Hepatocyte (in vitro differentiated cells): ENCODE measurements at regions not wholly inside any gene's neighbourhood (a gene's known extent, or its start where the extent isn't known, plus 50 kb on each side); places are given as distances from the start of the nearest gene placed in this dataset.

Experiments used
- DNase-seq: peaks from one replicate; pipeline ENCODE4 v3.0.0-alpha.2; 2016; ENCODE audit warnings: low spot score
- H2AFZ ChIP-seq: fragments of 200-600 bp; sonication (generic); 2 replicates; pipeline ENCODE4 v1.6.0; 2016; ENCODE audit warnings: antibody characterized with exemption, mild to moderate bottlenecking
- H3K27ac ChIP-seq: fragments of 200-600 bp; sonication (generic); 2 replicates; pipeline ENCODE4 v1.5.1; 2016; ENCODE audit warnings: mild to moderate bottlenecking
- H3K27me3 ChIP-seq: fragments of 200-600 bp; sonication (generic); 2 replicates; pipeline ENCODE4 v1.6.1; 2016
- H3K36me3 ChIP-seq: fragments of 200-600 bp; sonication (generic); replicated peaks from 2 replicates; pipeline ENCODE4 v1.5.1; 2016; ENCODE audit warnings: low read depth; ENCODE audit not compliant: insufficient read depth
- H3K4me1 ChIP-seq: fragments of 200-600 bp; sonication (generic); 2 replicates; pipeline ENCODE4 v1.5.1; 2016; ENCODE audit warnings: mild to moderate bottlenecking, moderate library complexity; ENCODE audit not compliant: insufficient read depth
- H3K4me2 ChIP-seq: fragments of 200-600 bp; sonication (generic); 2 replicates; pipeline ENCODE4 v1.6.0; 2016
- H3K4me3 ChIP-seq: fragments of 200-600 bp; sonication (generic); 2 replicates; pipeline ENCODE4 v1.5.1; 2016; ENCODE audit warnings: mild to moderate bottlenecking
- H3K79me2 ChIP-seq: fragments of 200-600 bp; sonication (generic); 2 replicates; pipeline ENCODE4 v1.6.0; 2017; ENCODE audit warnings: mild to moderate bottlenecking
- H3K9me2 ChIP-seq: fragments of 200-600 bp; sonication (generic); replicated peaks from 2 replicates; pipeline ENCODE4 v1.6.0; 2017; ENCODE audit warnings: mild to moderate bottlenecking; ENCODE audit not compliant: insufficient read depth
- H3K9me3 ChIP-seq: fragments of 200-600 bp; sonication (generic); 2 replicates; pipeline ENCODE4 v1.5.1; 2016; ENCODE audit warnings: low read depth, mild to moderate bottlenecking
- H4K20me1 ChIP-seq: fragments of 200-600 bp; sonication (generic); 2 replicates; pipeline ENCODE4 v1.6.0; 2016; ENCODE audit warnings: mild to moderate bottlenecking; ENCODE audit not compliant: insufficient read depth, poor library complexity, severe bottlenecking
- EZH2 ChIP-seq: fragments of 200-600 bp; sonication (generic); IDR thresholded peaks from 2 replicates; pipeline ENCODE4 v1.6.1; 2016; ENCODE audit warnings: antibody characterized with exemption, mild to moderate bottlenecking, borderline replicate concordance
- EZH2phosphoT487 ChIP-seq: fragments of 200-600 bp; sonication (generic); IDR thresholded peaks from one replicate; pipeline ENCODE4 v1.6.1; 2018; ENCODE audit warnings: antibody characterized with exemption, mild to moderate bottlenecking, low read depth, moderate library complexity; ENCODE audit not compliant: unreplicated experiment, severe bottlenecking
- WGBS: methylation state at CpG from one replicate; pipeline ENCODE4 v1.1.6; 2016; ENCODE audit warnings: low lambda C conversion rate; ENCODE audit errors: missing lambda C conversion rate; 5-methylcytosine and 5-hydroxymethylcytosine counted together
- TF ChIP-seq, protein P1 (sequence below): fragments of 200-600 bp; sonication (generic); IDR thresholded peaks from 2 replicates; pipeline ENCODE4 v1.5.1; 2016; ENCODE audit warnings: antibody characterized with exemption, mild to moderate bottlenecking; ENCODE audit not compliant: poor library complexity

DNA sequence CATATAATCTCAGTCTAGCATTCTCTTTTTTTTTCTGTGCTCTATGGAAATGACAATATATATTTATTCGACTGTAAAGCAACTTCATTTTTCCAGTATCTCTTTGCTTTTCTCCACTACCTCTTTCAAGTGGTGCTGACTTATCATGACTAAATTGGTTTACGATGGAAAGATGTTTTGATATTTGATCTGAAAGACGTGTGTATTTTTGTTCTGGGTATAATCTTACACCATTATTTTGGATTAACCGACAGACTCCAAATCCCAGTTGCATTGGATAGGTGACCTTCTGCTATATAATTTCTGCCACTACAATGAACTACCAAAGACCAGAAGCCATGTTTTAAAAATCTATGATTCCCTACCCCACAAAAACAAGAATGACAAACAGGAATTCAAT is 380.5 kb upstream of the NFE2L3 start:
- no peak for DNase-seq
- no peaks in the 10 kb centered on the region for H3K27me3 ChIP-seq
- H3K4me2 ChIP-seq = no peak overlapping the region
- no peaks in the 10 kb centered on the region for H3K79me2 ChIP-seq
- H3K9me2 ChIP-seq = no peaks in the 10 kb centered on the region
- H3K36me3 ChIP-seq = no peaks in the 10 kb centered on the region
- WGBS = 72% methylated on average over 4 of the region's 4 CpGs
- H3K4me3 ChIP-seq = no peak overlapping the region
- H3K27ac ChIP-seq = no peak overlapping the region
- H2AFZ ChIP-seq = no peak overlapping the region
- H3K9me3 ChIP-seq = no peaks in the 10 kb centered on the region
- H4K20me1 ChIP-seq = no peaks in the 10 kb centered on the region
- H3K4me1 ChIP-seq = no peaks in the 10 kb centered on the region
- TF ChIP-seq, protein P1, sequence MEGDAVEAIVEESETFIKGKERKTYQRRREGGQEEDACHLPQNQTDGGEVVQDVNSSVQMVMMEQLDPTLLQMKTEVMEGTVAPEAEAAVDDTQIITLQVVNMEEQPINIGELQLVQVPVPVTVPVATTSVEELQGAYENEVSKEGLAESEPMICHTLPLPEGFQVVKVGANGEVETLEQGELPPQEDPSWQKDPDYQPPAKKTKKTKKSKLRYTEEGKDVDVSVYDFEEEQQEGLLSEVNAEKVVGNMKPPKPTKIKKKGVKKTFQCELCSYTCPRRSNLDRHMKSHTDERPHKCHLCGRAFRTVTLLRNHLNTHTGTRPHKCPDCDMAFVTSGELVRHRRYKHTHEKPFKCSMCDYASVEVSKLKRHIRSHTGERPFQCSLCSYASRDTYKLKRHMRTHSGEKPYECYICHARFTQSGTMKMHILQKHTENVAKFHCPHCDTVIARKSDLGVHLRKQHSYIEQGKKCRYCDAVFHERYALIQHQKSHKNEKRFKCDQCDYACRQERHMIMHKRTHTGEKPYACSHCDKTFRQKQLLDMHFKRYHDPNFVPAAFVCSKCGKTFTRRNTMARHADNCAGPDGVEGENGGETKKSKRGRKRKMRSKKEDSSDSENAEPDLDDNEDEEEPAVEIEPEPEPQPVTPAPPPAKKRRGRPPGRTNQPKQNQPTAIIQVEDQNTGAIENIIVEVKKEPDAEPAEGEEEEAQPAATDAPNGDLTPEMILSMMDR = no peak
- TF ChIP-seq EZH2phosphoT487 (no peak), EZH2 (no peak)

DNA sequence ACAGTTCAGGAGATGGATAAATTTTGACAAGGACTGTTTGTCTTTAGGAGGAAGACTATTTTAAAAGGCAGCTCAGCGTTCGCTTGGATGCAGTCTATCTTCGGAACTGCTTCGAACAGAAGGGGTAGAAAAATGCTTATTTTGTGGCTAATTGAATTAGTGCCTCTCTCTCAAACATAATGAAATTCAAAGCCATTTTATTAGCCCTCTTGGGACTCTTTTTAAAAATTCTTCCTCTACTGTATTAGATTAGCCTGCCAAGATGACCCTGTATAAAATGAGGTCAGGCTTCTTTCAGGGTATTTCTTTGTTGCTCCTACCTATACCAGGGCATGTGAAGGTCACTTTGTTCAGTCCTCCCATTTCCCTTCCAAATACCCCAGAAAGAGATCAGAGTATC is 379.2 kb upstream of the NFE2L3 start:
- WGBS = 83% methylated on average over 4 of the region's 4 CpGs
- Histone ChIP-seq H3K4me1 (no peaks in the 10 kb centered on the region), H3K79me2 (no peaks in the 10 kb centered on the region), H4K20me1 (no peaks in the 10 kb centered on the region), H3K9me2 (no peaks in the 10 kb centered on the region), H3K4me2 (no peak overlapping the region), H3K27ac (no peak overlapping the region), H3K4me3 (no peak overlapping the region), H3K36me3 (no peaks in the 10 kb centered on the region), H3K27me3 (no peaks in the 10 kb centered on the region), H3K9me3 (no peaks in the 10 kb centered on the region), H2AFZ (no peak overlapping the region)
- DNase-seq = no peak
- TF ChIP-seq EZH2phosphoT487 (no peak), EZH2 (no peak)
- TF ChIP-seq, protein P1 = no peak

DNA sequence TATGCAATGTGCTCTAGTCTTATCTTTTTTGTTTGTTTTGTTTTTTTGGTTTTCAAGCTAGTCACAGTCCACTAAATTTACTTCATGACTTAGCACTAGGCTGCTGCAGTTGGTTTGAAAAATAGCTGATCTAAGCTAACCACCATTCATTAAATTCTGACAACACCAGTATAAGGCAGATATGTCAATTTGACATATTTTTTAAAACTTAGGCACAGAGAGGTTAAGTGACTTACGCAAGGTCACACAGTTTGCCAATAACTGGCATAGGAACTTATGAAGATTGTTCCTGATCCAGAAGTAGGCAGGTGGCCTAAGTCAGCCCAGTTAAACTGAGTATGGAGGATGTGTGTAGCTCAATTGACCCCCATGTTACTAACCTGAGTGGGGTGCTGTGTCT is 377.3 kb upstream of the NFE2L3 start:
- no peaks in the 10 kb centered on the region for H3K79me2 ChIP-seq
- H3K9me2 ChIP-seq = no peaks in the 10 kb centered on the region
- no peaks in the 10 kb centered on the region for H3K27me3 ChIP-seq
- H2AFZ ChIP-seq = no peak overlapping the region
- TF ChIP-seq EZH2 (no peak), EZH2phosphoT487 (no peak)
- TF ChIP-seq, protein P1 = no peak
- no peak overlapping the region for H3K4me3 ChIP-seq
- no peaks in the 10 kb centered on the region for H3K9me3 ChIP-seq
- no peak overlapping the region for H3K4me2 ChIP-seq
- 100% methylated on average over 1 of the region's 1 CpG for WGBS
- no peak overlapping the region for H3K27ac ChIP-seq
- no peak for DNase-seq
- no peaks in the 10 kb centered on the region for H3K4me1 ChIP-seq
- no peaks in the 10 kb centered on the region for H3K36me3 ChIP-seq
- H4K20me1 ChIP-seq = no peaks in the 10 kb centered on the region

DNA sequence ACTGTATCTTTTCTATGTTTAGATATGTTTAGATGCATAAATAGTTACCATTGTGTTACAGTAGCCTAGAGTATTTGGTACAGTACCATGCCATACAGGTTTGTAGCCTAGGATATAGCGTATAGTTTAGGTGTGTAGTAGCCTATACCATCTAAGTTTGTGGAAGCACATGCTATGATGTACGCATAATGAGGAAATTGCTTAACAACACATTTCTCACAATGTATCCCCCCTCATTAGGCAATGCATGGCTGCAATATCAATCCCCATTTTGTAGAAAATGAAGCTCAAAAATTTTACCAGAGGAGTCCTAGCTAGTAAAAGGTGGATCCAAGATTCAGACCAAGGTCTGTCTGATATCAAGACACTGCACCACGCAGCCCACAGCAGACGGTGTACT is 376.4 kb upstream of the NFE2L3 start:
- WGBS = 96% methylated on average over 4 of the region's 4 CpGs
- Histone ChIP-seq H2AFZ (no peak overlapping the region), H3K79me2 (no peaks in the 10 kb centered on the region), H3K4me1 (no peaks in the 10 kb centered on the region), H3K9me2 (no peaks in the 10 kb centered on the region), H3K36me3 (no peaks in the 10 kb centered on the region), H4K20me1 (no peaks in the 10 kb centered on the region), H3K9me3 (no peaks in the 10 kb centered on the region), H3K4me2 (no peak overlapping the region), H3K27ac (no peak overlapping the region), H3K4me3 (no peak overlapping the region), H3K27me3 (no peaks in the 10 kb centered on the region)
- DNase-seq = no peak
- TF ChIP-seq EZH2phosphoT487 (no peak), EZH2 (no peak)
- TF ChIP-seq, protein P1 = no peak
